Activated T-cell treated with anti-CD3 and anti-CD28 coated beads, Interleukin-2, amount 50 U/mL, for 72 hours (primary cell): ENCODE measurements at regions not wholly inside any gene's neighbourhood (a gene's known extent, or its start where the extent isn't known, plus 50 kb on each side); places are given as distances from the start of the nearest gene placed in this dataset.

Source experiments
- ATAC-seq, 2 donors: fragments of 150-1000 bp; cut with Tn5 transposase; replicated peaks in 1 of 2; 2 replicates each; pipeline ENCODE4 v1.10.0; 2021; ENCODE audit warnings: moderate library complexity in 2 of 2, mild to moderate bottlenecking in 1 of 2
- DNase-seq, 2 donors: peaks; one replicate each; pipeline ENCODE4 v3.0.0; 2021 to 2022; ENCODE audit warnings: mixed read lengths in 1 of 2
- H3K27ac Mint-ChIP-seq: one replicate; pipeline ENCODE4 v1.8.0; 2022; ENCODE audit warnings: mild to moderate bottlenecking, moderate library complexity, mixed read lengths
- H3K27me3 Mint-ChIP-seq: one replicate; pipeline ENCODE4 v1.8.0; 2022; ENCODE audit warnings: low read depth, mixed read lengths
- H3K36me3 Mint-ChIP-seq, 2 donors: one replicate each; pipeline ENCODE4 v1.8.0; 2022; ENCODE audit warnings: mixed read lengths in 2 of 2, mild to moderate bottlenecking in 1 of 2; ENCODE audit not compliant: insufficient read depth in 2 of 2
- H3K4me1 Mint-ChIP-seq: one replicate; pipeline ENCODE4 v1.8.0; 2022; ENCODE audit warnings: low read depth, mixed read lengths
- H3K4me3 Mint-ChIP-seq, 2 donors: one replicate each; pipeline ENCODE4 v1.8.0; 2022; ENCODE audit warnings: mild to moderate bottlenecking in 2 of 2, mixed read lengths in 2 of 2, moderate library complexity in 2 of 2
- H3K9me3 Mint-ChIP-seq, 2 donors: one replicate each; pipeline ENCODE4 v1.8.0; 2022; ENCODE audit warnings: mixed read lengths in 2 of 2

DNA sequence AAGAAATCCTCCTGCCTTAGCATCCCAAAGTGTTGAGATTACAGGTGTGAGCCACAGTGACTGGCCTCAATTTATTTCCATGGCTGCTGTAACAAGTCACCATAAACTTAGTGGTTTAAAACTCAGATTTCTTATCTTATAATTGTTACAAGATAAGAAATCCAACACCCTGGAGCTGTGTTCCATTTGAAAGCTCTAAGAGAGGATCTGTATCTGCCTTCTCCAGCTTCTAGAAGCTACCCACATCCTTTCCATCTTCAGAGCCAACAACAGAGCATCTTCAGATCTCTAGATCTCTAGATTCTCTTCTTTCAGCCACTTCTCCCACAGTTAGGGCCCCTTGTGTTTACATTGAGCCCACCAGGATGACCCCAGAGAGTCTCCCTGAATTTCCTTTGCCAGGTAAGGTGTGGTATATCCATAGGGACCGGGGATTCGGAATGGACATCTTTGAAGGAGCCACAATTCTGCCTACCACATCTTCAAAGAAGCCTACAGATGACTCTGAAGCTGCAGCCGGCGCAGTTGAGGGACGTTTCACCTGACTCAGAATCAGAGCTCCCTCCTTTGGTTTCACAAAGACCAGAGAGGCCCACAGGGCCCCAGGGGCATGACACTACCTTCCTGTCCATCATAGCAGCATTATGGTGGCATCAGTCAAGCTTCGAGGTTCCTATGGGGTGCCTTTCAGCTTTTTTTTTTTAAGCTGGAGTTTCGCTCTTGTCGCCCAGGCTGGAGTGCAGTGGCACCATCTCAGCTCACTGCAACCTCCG, 87.0 kb upstream of the IGF1R start:
- ATAC-seq = peak; percentile 95 to 97
- peak overlapping the region in 1 of 2 donors; percentile 49 for H3K4me3 Mint-ChIP-seq
- H3K27me3 Mint-ChIP-seq = no peaks in the 10 kb centered on the region
- no peak overlapping the region for H3K27ac Mint-ChIP-seq
- H3K4me1 Mint-ChIP-seq = peaks cover 13% of the 10 kb centered on the region
- DNase-seq = peak; percentile 40 to 66
- no peaks in the 10 kb centered on the region for H3K36me3 Mint-ChIP-seq
- no peaks in the 10 kb centered on the region for H3K9me3 Mint-ChIP-seq

DNA sequence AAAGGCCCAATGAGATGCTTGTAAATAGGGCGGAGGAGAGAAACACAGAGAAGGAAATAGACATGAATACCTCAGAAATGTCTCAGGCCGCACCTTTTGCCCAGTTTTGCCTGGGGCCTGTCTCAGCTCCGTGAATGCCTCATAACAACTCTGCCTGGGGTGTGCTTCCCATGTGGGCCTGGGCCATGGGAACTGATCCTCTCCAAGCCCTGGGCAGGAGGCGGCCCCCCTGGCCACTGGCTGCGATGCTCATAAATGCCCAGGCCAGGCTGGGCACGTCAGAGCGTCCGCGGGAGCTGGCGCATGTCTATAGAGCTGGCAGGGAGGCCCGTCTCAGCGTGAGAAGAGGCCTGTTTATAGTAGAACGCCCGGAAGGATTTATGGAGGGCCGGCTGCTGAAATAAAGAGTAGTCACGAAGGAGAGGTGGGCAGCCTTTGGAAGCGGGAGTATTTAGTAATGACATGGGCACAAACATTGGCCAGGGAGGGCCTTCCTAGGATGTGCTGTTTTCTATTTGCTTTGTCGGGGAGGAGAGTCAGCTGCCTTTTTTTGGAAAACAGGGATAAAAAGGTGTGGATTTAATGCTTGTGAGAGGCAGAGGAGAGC, 85.9 kb upstream of the IGF1R start:
- DNase-seq (no peak), ATAC-seq (no peak)
- peaks cover 5% of the 10 kb centered on the region for H3K27me3 Mint-ChIP-seq
- no peak overlapping the region for H3K4me3 Mint-ChIP-seq
- no peaks in the 10 kb centered on the region for H3K9me3 Mint-ChIP-seq
- H3K4me1 Mint-ChIP-seq = peaks cover 13% of the 10 kb centered on the region
- no peak overlapping the region for H3K27ac Mint-ChIP-seq
- H3K36me3 Mint-ChIP-seq = no peaks in the 10 kb centered on the region

DNA sequence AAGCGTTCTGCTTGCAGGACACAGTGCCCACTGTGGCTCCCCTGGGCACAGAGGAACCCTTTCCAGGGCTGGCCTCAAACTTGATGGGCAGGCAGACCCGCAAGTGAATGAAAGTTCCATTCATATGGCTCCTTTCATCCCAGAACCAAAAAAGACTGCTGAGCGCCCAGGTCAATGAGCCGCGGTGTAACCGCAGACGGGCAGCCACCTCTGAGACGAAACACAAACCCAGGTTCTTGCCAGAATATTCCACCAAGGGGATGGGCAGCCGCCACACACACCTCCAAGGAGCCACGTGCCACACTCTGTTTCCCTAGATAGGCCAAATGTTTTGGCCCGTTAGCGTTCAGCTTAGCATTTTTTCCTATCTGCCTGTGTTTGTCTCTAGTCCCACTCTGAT, 82.8 kb upstream of the IGF1R start:
- Mint-ChIP-seq H3K4me3 (no peak overlapping the region), H3K9me3 (no peaks in the 10 kb centered on the region), H3K36me3 (no peaks in the 10 kb centered on the region), H3K27ac (no peak overlapping the region), H3K4me1 (peaks cover 9% of the 10 kb centered on the region), H3K27me3 (peaks cover 7% of the 10 kb centered on the region)
- DNase-seq (no peak), ATAC-seq (no peak)

DNA sequence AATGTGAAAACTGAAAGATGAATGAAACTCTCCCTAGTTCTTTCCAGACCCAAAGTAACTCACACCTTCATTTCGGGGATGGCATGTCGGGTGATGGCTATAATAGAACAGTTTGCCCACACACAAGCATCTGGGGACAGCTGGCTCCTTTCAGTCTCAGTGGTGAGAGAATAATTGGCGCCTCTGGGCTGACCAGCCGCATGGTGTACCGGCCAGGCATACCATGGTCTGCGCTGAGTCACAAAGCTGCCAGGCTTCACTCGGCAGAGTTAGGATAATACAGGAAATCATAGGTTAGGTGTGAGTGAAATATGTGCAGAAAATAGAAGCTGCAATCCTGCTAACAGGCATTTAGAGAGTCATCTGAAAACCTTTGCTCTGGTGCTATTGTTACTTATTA, 80.4 kb upstream of the IGF1R start:
- Mint-ChIP-seq H3K9me3 (no peaks in the 10 kb centered on the region), H3K27ac (no peak overlapping the region), H3K27me3 (peaks cover 7% of the 10 kb centered on the region), H3K4me3 (no peak overlapping the region), H3K4me1 (no peaks in the 10 kb centered on the region), H3K36me3 (no peaks in the 10 kb centered on the region)
- ATAC-seq (no peak), DNase-seq (no peak)

DNA sequence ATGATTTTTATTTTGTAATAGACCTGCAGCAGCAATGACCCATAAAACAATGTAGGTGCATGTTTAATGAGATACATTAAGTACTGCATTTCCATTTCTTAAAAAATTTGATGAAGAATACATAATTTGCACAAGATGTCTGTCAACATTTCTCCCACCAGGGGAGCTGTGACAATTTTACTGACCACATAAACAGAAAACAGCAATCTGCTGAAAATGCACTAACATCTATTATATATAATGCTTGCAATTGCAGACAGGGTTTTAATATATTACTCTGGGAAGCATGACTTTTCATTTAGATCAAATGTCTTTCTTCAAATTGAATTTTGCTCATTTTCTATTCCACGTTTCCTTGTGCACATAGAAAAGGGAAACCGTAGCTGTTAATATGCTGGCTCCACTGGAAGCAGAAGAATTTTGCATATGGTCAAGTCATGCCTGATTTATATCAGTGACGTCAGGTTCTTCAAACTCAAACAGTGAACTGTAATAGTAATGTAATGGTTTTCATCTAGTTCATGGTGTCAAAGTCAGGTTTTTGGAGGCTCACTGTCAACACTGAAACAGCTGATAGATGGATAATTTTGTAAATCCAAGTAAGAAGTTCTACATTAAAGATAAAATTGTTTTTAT, 79.8 kb upstream of the IGF1R start:
- Mint-ChIP-seq H3K9me3 (no peaks in the 10 kb centered on the region), H3K36me3 (no peaks in the 10 kb centered on the region), H3K27ac (no peak overlapping the region), H3K4me1 (no peaks in the 10 kb centered on the region), H3K27me3 (peaks cover 7% of the 10 kb centered on the region), H3K4me3 (no peak overlapping the region)
- ATAC-seq = no peak
- DNase-seq = no peak

DNA sequence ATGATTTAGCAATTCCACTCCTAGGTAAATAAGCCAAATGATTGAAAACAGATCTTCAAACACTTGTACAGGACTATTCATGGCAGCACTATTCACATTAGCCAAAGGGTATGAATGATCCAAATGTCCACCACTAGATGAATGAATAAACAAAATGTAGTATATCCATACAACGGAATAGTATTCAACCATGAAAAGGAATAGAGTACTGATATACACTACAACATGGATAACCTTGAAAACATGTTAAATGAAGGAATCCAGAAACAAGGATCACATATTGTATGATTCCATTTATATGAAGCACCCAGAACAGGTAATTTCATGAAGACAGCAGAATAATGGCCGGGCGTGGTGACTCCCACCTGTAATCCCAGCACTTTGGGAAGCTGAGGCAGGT, 78.2 kb upstream of the IGF1R start:
- Mint-ChIP-seq H3K4me3 (no peak overlapping the region), H3K9me3 (no peaks in the 10 kb centered on the region), H3K27ac (no peak overlapping the region), H3K4me1 (no peaks in the 10 kb centered on the region), H3K36me3 (no peaks in the 10 kb centered on the region), H3K27me3 (peaks cover 7% of the 10 kb centered on the region)
- DNase-seq (no peak), ATAC-seq (no peak)

DNA sequence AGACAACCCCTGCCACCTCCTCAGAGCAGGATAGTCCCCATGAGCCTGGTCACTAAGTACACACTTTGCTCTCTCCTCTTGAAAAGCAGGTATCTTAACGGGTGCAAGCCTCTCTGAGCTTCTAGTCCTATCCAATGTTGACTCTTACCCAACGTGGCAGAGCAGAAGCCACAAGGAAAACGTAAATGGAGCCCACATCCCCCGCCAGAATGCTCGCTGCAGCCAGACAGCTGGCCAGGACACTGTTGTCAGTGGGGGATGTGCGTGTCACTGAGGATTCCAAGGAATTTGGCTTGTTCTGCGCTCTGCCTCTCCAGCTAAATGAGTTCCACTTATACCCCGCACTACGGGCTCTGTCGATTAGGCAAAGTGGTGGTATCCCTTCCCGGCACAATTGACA, 67.8 kb upstream of the IGF1R start:
- ATAC-seq (no peak), DNase-seq (no peak)
- Mint-ChIP-seq H3K4me3 (no peak overlapping the region), H3K9me3 (peaks cover 0 to 1% of the 10 kb centered on the region in 2 donors), H3K27me3 (peaks cover 28% of the 10 kb centered on the region), H3K36me3 (peaks cover 0 to 2% of the 10 kb centered on the region in 2 donors), H3K4me1 (peaks cover 5% of the 10 kb centered on the region), H3K27ac (no peak overlapping the region)

DNA sequence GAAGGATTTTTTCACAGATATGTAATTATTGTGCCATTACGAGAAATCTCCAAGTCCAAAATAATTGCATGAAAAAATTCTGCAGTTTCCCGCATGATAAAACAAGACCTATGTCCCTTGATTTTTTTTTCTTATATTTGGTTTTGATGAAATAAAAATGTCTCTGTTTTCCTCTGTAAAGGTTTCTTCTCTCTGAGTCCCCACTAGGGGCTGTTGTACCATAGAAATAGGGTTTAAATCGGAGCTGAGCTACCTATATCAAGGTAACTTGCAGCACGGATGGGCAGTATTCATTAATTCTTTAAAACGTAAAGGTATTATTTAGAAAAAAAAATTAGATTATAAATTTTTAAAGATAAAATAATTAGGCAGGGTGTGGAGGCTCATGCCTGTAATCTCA, 66.6 kb upstream of the IGF1R start:
- no peak for ATAC-seq
- Mint-ChIP-seq H3K4me1 (peaks cover 12% of the 10 kb centered on the region), H3K9me3 (peaks cover 0 to 1% of the 10 kb centered on the region in 2 donors), H3K4me3 (no peak overlapping the region), H3K36me3 (peaks cover 0 to 2% of the 10 kb centered on the region in 2 donors), H3K27ac (no peak overlapping the region), H3K27me3 (peaks cover 36% of the 10 kb centered on the region)
- DNase-seq = no peak

DNA sequence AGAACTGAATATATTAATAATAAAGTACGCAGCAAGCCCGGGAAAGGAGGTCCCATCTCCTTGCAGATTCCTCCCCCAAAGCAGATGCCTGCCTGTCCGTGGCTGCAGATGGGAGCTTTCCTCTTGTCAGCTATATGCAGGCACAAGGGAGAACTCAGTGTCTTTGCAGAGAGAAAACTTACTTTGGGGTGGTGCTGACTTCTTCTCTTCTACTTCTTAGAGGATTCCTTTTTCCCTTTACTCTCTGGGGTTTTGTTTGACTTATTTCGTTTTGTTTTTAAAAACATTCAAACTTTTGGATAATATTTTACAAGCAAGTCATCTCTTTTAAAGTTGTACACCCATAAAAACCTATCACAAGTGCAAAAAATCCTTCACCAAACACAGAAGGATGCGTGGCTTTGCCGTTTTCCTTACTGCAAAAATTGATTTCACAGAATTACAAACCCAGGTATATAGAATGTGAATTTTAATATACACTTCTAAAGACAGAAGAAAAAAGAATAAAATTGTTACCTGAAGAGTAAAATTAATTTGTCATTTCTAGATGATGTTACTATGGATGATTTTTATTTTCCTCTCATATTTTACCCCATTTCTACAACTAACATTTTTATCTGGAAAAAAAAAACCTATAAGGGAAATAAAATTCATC, 65.3 kb upstream of the IGF1R start:
- Mint-ChIP-seq H3K27ac (no peak overlapping the region), H3K4me3 (no peak overlapping the region), H3K36me3 (peaks cover 0 to 2% of the 10 kb centered on the region in 2 donors), H3K9me3 (peaks cover 0 to 1% of the 10 kb centered on the region in 2 donors), H3K27me3 (peaks cover 36% of the 10 kb centered on the region), H3K4me1 (peaks cover 12% of the 10 kb centered on the region)
- DNase-seq (no peak), ATAC-seq (no peak)

DNA sequence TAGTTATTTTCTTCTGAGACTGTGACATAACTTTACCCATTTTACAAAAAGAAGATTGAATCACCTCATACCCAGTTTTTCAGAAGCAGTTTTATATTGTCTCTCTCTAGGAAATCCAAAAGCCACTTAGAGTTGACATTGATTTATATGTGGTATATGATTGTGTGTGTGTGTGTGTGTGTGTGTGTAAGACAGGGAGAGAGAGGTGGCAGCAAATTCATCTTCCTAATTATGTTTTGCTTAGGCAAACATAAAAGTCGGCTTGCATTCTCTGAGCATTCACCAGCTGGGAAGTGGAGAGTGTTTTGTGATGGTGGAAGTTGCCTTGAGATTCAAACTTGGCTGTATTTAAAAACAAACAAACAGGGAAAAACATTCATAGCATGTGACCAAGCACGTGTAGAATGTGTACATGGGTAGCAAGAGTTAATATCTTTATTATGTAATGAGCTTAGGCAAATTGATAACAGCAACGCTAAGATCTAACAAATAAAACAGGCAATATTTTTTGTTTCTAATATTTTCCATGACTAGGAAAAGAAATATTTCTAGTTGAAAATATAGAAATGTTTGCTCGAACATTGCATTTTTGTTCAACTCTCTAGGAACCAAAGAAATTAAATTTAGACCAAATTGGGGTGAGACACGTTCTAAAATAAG, 64.4 kb upstream of the IGF1R start:
- Mint-ChIP-seq H3K27ac (no peak overlapping the region), H3K27me3 (peaks cover 39% of the 10 kb centered on the region), H3K4me3 (no peak overlapping the region), H3K36me3 (no peaks in the 10 kb centered on the region), H3K4me1 (peaks cover 12% of the 10 kb centered on the region), H3K9me3 (no peaks in the 10 kb centered on the region)
- DNase-seq (no peak), ATAC-seq (no peak)

DNA sequence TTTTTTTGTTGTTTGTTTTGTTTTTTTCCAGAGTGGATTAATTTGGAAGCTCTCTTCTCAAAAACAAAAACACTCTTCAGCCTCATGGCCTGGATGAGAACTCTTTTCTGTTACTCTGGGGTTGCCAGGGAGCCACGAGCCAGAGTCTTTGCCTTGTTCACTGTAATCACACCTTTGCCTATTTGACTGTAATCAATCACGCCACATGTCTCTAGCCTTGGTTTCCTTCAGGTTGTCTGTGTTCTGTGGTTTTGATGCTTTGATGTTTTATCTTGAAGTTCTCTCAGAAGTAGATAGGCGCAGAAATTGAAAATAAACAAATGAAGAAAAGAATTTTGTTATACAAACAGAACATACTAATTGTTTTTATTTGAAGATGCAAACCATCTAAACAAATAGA, 62.3 kb upstream of the IGF1R start:
- no peak for ATAC-seq

DNA sequence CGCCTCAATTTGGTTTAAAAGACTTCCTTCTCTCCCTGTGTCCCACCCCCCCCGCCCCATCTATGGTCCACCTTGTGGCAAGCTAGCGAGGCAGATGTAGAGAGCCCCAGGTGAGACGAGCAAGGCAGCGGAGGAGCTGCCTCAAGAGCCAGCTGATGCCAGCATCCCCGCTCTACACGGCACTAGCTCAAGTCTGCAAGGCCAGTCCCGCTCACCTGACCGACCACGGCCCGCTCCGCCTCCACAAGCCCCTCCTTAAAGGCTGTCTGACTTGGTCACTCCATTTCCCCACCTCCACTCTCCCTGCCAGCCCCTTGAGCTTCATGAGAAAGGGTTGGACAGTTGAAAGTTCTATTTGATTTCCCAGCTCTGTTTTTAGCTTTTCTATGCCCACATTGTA, 56.2 kb upstream of the IGF1R start:
- Mint-ChIP-seq H3K9me3 (no peaks in the 10 kb centered on the region), H3K4me1 (no peaks in the 10 kb centered on the region), H3K27me3 (peaks cover 16% of the 10 kb centered on the region), H3K4me3 (no peak overlapping the region), H3K36me3 (no peaks in the 10 kb centered on the region), H3K27ac (no peak overlapping the region)
- no peak for ATAC-seq
- no peak for DNase-seq

More for the DNA sequence above, 62.3 kb upstream of the IGF1R start:
- no peak for DNase-seq
- Mint-ChIP-seq H3K4me3 (no peak overlapping the region), H3K27me3 (peaks cover 38% of the 10 kb centered on the region), H3K9me3 (no peaks in the 10 kb centered on the region), H3K4me1 (peaks cover 12% of the 10 kb centered on the region), H3K36me3 (no peaks in the 10 kb centered on the region), H3K27ac (no peak overlapping the region)

DNA sequence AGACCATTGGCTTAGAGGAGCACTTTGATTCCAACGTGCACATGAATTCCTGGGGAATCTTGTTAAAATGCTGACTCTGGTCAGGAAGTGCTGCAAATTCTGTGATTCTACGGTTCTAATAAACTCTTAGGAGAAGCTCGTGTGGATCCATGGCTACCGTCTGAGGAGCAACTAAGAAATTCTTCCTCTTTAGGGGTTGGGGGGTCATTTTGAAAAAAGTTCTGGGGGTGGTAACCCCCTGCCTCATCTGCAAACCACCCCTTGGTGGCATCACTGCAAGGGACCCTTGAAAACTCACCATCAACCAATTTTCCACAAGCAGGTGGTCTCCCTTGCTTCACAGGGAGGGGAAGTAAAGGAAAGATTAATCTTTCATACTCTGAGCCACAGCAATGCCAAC, 52.2 kb upstream of the IGF1R start:
- H3K27ac Mint-ChIP-seq = no peak overlapping the region

More for the DNA sequence above, 52.2 kb upstream of the IGF1R start:
- no peaks in the 10 kb centered on the region for H3K9me3 Mint-ChIP-seq
- no peak for DNase-seq
- peaks cover 19% of the 10 kb centered on the region for H3K4me1 Mint-ChIP-seq
- no peaks in the 10 kb centered on the region for H3K36me3 Mint-ChIP-seq
- peaks cover 7% of the 10 kb centered on the region for H3K27me3 Mint-ChIP-seq
- no peak overlapping the region for H3K4me3 Mint-ChIP-seq
- ATAC-seq = no peak
